Ishikawa (cell line): ENCODE measurements at regions not wholly inside any gene's neighbourhood (a gene's known extent, or its start where the extent isn't known, plus 50 kb on each side); places are given as distances from the start of the nearest gene placed in this dataset.

ENCODE experiments used
- TAF1 ChIP-seq: IDR thresholded peaks from 2 replicates; pipeline ENCODE4 v1.6.1; 2012; ENCODE audit warnings: low read depth, mild to moderate bottlenecking
- YY1 ChIP-seq: IDR thresholded peaks from 2 replicates; pipeline ENCODE4 v1.6.1; 2012; ENCODE audit warnings: low read depth

GRCh38 chr3:176512037-176512436, 685.2 kb downstream of the TBL1XR1 start:
- TF ChIP-seq YY1 (no peak), TAF1 (no peak)
